ENCODE measurements at regions not wholly inside any gene's neighbourhood (a gene's known extent, or its start where the extent isn't known, plus 50 kb on each side); places are given as distances from the start of the nearest gene placed in this dataset.

DNA sequence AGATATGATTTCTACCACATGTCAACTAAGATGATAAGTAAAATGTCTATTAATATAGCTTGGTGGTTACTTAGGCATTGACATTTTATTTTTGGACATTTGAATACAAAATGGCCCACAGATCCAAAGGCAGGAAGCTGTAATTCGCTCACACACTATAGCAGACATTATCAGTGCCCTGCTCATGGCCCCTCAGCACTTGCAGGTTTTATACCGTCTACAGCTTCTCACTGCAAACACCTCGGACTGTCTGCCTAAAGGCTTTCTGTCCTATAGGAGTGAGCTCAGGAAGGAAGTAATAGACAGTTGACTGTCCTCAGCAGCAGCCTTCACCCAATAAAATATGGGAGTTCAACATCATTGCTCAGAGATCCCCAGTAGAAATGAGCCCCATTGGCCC is 140.8 kb upstream of the RASA1 start:
- Histone ChIP-seq H2AFZ (ENCODE audit: low read length) (no peak overlapping the region), H3K36me3 (ENCODE audit: control insufficient read depth, insufficient read depth, low read length) (no peaks in the 10 kb centered on the region), H4K20me1 (ENCODE audit: control insufficient read depth, extremely low read depth, insufficient read depth, low read length) (no peaks in the 10 kb centered on the region), H3K4me2 (ENCODE audit: extremely low read depth, insufficient read depth, low read length) (no peak overlapping the region), H3K9ac (ENCODE audit: insufficient read depth, low read length) (no peak overlapping the region), H3K79me2 (ENCODE audit: control insufficient read depth, insufficient read depth, low read length) (no peaks in the 10 kb centered on the region), H3K27me3 (ENCODE audit: control insufficient read depth, insufficient read depth, low read length) (no peaks in the 10 kb centered on the region), H3K27ac (ENCODE audit: insufficient read depth, low read length) (no peak overlapping the region), H3K4me3 (replicated peaks in 1 of 4; ENCODE audit: control extremely low read depth in 1 of 4, insufficient read depth in 1 of 4, low read depth in 3 of 4, low read length in 4 of 4) (no peak overlapping the region), H3K4me1 (ENCODE audit: control insufficient read depth, extremely low read depth, insufficient read depth, low read length) (peaks cover 5% of the 10 kb centered on the region), H3K9me3 (ENCODE audit: control insufficient read depth, insufficient read depth, low read depth, low read length) (no peaks in the 10 kb centered on the region)
- no peak for TF ChIP-seq EZH2 (IDR thresholded peaks at IDR 0.05; ENCODE audit: low read length, missing control alignments)
- DNase-seq (ENCODE audit: low read depth in 2 of 2) = no peak

DNA sequence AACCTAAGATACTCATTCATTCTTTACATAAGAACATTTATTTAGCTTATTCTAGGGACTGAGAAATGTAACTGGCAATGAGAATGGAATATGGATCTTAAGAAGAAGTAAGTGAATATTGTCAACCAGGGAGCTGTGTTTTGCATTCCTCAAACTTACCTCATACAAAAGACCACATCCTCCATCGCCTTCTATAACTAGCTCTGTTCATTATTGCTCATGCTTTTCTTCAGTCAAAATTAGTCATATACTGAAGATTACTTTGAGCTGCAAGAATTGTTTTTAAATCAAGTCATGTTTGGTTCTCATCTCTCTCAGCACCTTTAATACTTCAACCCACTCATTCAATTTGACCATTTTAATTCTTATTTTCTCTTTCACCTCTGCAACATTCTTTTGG is 140.3 kb upstream of the RASA1 start:
- TF ChIP-seq EZH2 (IDR thresholded peaks at IDR 0.05; ENCODE audit: low read length, missing control alignments) = no peak
- TF ChIP-seq, protein P1, sequence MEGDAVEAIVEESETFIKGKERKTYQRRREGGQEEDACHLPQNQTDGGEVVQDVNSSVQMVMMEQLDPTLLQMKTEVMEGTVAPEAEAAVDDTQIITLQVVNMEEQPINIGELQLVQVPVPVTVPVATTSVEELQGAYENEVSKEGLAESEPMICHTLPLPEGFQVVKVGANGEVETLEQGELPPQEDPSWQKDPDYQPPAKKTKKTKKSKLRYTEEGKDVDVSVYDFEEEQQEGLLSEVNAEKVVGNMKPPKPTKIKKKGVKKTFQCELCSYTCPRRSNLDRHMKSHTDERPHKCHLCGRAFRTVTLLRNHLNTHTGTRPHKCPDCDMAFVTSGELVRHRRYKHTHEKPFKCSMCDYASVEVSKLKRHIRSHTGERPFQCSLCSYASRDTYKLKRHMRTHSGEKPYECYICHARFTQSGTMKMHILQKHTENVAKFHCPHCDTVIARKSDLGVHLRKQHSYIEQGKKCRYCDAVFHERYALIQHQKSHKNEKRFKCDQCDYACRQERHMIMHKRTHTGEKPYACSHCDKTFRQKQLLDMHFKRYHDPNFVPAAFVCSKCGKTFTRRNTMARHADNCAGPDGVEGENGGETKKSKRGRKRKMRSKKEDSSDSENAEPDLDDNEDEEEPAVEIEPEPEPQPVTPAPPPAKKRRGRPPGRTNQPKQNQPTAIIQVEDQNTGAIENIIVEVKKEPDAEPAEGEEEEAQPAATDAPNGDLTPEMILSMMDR (conservative IDR thresholded peaks at IDR 0.05 in 1 of 2, IDR thresholded peaks at IDR 0.05 in 1 of 2; ENCODE audit: low read depth in 1 of 2, low read length in 2 of 2) = no peak

DNA sequence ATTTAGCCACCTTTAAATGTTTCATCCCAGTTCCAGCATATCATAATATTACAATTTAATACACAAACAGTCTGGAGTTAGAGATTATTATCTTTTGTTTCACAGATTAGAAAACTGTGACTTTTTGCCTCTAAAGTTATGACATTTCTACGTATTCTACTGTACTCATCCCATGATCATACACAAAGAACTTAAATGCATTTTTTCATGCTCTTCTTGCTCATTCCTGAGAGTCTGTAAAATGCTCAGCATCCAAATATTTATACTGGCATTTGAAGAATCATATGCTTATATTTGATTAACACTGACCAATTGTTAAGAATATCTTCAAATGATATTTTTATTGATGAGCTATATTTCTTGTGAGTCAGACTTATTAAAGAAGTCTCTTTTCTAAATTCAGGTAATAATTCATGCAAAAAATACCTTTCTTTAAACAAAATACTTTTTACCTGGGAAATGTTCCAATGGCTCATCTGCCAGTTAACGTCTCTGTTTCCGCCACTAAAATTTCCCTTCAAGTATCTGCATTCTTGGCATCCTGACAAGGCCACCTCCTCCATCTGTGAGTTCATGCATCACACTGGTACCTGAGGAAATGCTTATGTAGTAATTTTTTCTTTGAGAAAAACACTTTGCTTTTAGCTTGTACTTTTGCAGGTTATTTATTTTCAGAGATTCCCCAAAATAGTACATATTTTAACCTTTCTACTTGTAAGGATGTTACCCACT is 139.6 kb upstream of the RASA1 start:
- no peak overlapping the region for H3K9ac ChIP-seq (ENCODE audit: insufficient read depth, low read length)
- no peak overlapping the region for H3K4me3 ChIP-seq (replicated peaks in 1 of 4; ENCODE audit: control extremely low read depth in 1 of 4, insufficient read depth in 1 of 4, low read depth in 3 of 4, low read length in 4 of 4)
- no peak overlapping the region for H3K27ac ChIP-seq (ENCODE audit: insufficient read depth, low read length)
- no peaks in the 10 kb centered on the region for H4K20me1 ChIP-seq (ENCODE audit: control insufficient read depth, extremely low read depth, insufficient read depth, low read length)
- H3K4me1 ChIP-seq (ENCODE audit: control insufficient read depth, extremely low read depth, insufficient read depth, low read length) = no peaks in the 10 kb centered on the region
- TF ChIP-seq EZH2 (IDR thresholded peaks at IDR 0.05; ENCODE audit: low read length, missing control alignments) = no peak
- TF ChIP-seq, protein P1 (conservative IDR thresholded peaks at IDR 0.05 in 1 of 2, IDR thresholded peaks at IDR 0.05 in 1 of 2; ENCODE audit: low read depth in 1 of 2, low read length in 2 of 2) = no peak
- no peaks in the 10 kb centered on the region for H3K27me3 ChIP-seq (ENCODE audit: control insufficient read depth, insufficient read depth, low read length)
- DNase-seq (ENCODE audit: low read depth in 2 of 2) = peak in 1 of 2 donors; percentile 56
- no peak overlapping the region for H3K4me2 ChIP-seq (ENCODE audit: extremely low read depth, insufficient read depth, low read length)
- H3K9me3 ChIP-seq (ENCODE audit: control insufficient read depth, insufficient read depth, low read depth, low read length) = no peaks in the 10 kb centered on the region
- H2AFZ ChIP-seq (ENCODE audit: low read length) = no peak overlapping the region
- H3K79me2 ChIP-seq (ENCODE audit: control insufficient read depth, insufficient read depth, low read length) = no peaks in the 10 kb centered on the region
- no peaks in the 10 kb centered on the region for H3K36me3 ChIP-seq (ENCODE audit: control insufficient read depth, insufficient read depth, low read length)

More for the DNA sequence above, 140.3 kb upstream of the RASA1 start:
- Histone ChIP-seq H3K4me1 (ENCODE audit: control insufficient read depth, extremely low read depth, insufficient read depth, low read length) (no peaks in the 10 kb centered on the region), H4K20me1 (ENCODE audit: control insufficient read depth, extremely low read depth, insufficient read depth, low read length) (no peaks in the 10 kb centered on the region), H3K79me2 (ENCODE audit: control insufficient read depth, insufficient read depth, low read length) (no peaks in the 10 kb centered on the region), H3K36me3 (ENCODE audit: control insufficient read depth, insufficient read depth, low read length) (no peaks in the 10 kb centered on the region), H3K27ac (ENCODE audit: insufficient read depth, low read length) (no peak overlapping the region), H3K27me3 (ENCODE audit: control insufficient read depth, insufficient read depth, low read length) (no peaks in the 10 kb centered on the region), H3K9me3 (ENCODE audit: control insufficient read depth, insufficient read depth, low read depth, low read length) (no peaks in the 10 kb centered on the region), H2AFZ (ENCODE audit: low read length) (no peak overlapping the region), H3K9ac (ENCODE audit: insufficient read depth, low read length) (no peak overlapping the region), H3K4me3 (replicated peaks in 1 of 4; ENCODE audit: control extremely low read depth in 1 of 4, insufficient read depth in 1 of 4, low read depth in 3 of 4, low read length in 4 of 4) (no peak overlapping the region), H3K4me2 (ENCODE audit: extremely low read depth, insufficient read depth, low read length) (peak overlapping the region; percentile 15)
- peak; percentile 24 to 94 for DNase-seq (ENCODE audit: low read depth in 2 of 2)
